ENCODE measurements at regions not wholly inside any gene's neighbourhood (a gene's known extent, or its start where the extent isn't known, plus 50 kb on each side); places are given as distances from the start of the nearest gene placed in this dataset.

DNA sequence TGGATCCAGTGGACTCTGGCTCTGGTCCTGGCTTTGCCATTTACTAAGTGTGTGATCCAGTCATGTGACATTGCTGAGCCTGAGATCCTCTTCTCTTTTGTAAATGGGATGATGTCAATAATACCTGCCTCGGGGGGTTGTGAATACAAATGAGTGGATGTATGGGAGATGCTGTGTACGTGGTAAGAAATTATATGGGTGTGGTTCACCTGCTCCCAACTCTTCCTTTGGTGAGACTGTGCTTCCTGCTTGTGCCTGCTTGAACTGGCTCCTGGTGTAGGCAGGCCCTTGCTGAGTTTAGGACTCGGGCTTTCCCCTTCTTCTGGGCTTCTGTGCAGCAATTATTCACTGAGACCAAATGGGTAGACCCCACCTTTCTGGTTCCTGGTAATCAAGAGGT, 189.5 kb upstream of the FRMD6 start:
- H2BK15ac ChIP-seq (ENCODE audit: low read length) = no peak overlapping the region
- H3K18ac ChIP-seq (ENCODE audit: low read length) = no peak overlapping the region
- no peak overlapping the region for H3K14ac ChIP-seq (ENCODE audit: low read length)
- H4K8ac ChIP-seq (ENCODE audit: low read depth, low read length) = no peak overlapping the region
- no peaks in the 10 kb centered on the region for H3K36me3 ChIP-seq (replicated peaks in 1 of 2; ENCODE audit: control insufficient read depth in 2 of 2, insufficient read depth in 2 of 2, low read length in 2 of 2)
- no peak overlapping the region for H2BK120ac ChIP-seq (ENCODE audit: low read depth, low read length)
- H3K4me2 ChIP-seq (ENCODE audit: insufficient read depth, low read length, poor library complexity, severe bottlenecking) = no peak overlapping the region
- peaks cover 0 to 2% (median 0%) of the 10 kb centered on the region in 3 experiments for H3K27me3 ChIP-seq (ENCODE audit: control insufficient read depth in 3 of 3, insufficient read depth in 3 of 3, low read depth in 1 of 3, low read length in 3 of 3)
- no peak overlapping the region for H2AK5ac ChIP-seq (ENCODE audit: low read depth, low read length)
- H3K9ac ChIP-seq (ENCODE audit: low read depth, low read length, poor library complexity) = no peak overlapping the region
- H4K91ac ChIP-seq (ENCODE audit: low read depth, low read length, poor library complexity) = no peak overlapping the region
- WGBS, 2 donors (ENCODE audit: extremely low coverage in 2 of 2, insufficient read length in 2 of 2, insufficient replicate concordance in 1 of 2) = no CpG with 5 or more reads among the region's 3 CpGs
- DNase-seq (ENCODE audit: low spot score) = no peak
- no peak overlapping the region for H2AFZ ChIP-seq (ENCODE audit: low read length)
- H3K4ac ChIP-seq (ENCODE audit: low read length) = no peak overlapping the region
- no peak overlapping the region for H3K23ac ChIP-seq (ENCODE audit: low read depth, low read length, poor library complexity)
- H3K9me3 ChIP-seq (replicated peaks in 1 of 2; ENCODE audit: control insufficient read depth in 2 of 2, insufficient read depth in 1 of 2, low read depth in 1 of 2, low read length in 2 of 2) = no peaks in the 10 kb centered on the region
- H3K79me1 ChIP-seq (ENCODE audit: low read depth, low read length) = no peaks in the 10 kb centered on the region
- H3K27ac ChIP-seq (replicated peaks; ENCODE audit: low read length) = no peak overlapping the region
- no peak overlapping the region for H2BK12ac ChIP-seq (ENCODE audit: low read length)
- no peak overlapping the region for H2BK5ac ChIP-seq (ENCODE audit: low read length)
- H3K4me3 ChIP-seq (ENCODE audit: low read length in 2 of 2) = no peak overlapping the region
- no peaks in the 10 kb centered on the region for H3K4me1 ChIP-seq (ENCODE audit: control insufficient read depth in 2 of 2, insufficient read depth in 1 of 2, low read depth in 1 of 2, low read length in 2 of 2)

DNA sequence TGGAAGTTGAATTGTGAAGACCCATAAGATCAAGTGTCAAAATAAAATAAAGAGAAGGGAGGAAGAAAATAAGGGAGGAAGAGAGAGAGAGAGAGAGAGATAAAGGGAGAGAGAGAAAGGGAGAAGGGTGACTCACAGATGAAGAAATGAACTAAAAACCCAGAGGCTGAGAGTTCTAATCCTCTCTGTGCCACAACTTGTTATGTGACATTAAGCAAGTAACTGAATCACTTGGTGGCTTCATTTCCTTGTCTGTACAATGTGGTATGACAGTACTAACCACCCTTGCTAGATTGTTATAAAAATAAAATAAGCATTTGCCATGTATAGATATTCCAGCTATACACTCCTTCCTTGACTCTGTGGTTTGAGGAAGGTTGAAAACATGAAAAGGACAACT, 189.0 kb upstream of the FRMD6 start:
- DNase-seq (ENCODE audit: low spot score) = no peak
- Histone ChIP-seq H3K18ac (ENCODE audit: low read length) (no peak overlapping the region), H2AK5ac (ENCODE audit: low read depth, low read length) (no peak overlapping the region), H3K36me3 (replicated peaks in 1 of 2; ENCODE audit: control insufficient read depth in 2 of 2, insufficient read depth in 2 of 2, low read length in 2 of 2) (no peaks in the 10 kb centered on the region), H2BK15ac (ENCODE audit: low read length) (no peak overlapping the region), H3K4ac (ENCODE audit: low read length) (no peak overlapping the region), H2BK5ac (ENCODE audit: low read length) (no peak overlapping the region), H2BK12ac (ENCODE audit: low read length) (no peak overlapping the region), H3K27me3 (ENCODE audit: control insufficient read depth in 3 of 3, insufficient read depth in 3 of 3, low read depth in 1 of 3, low read length in 3 of 3) (peaks cover 0 to 2% (median 0%) of the 10 kb centered on the region in 3 experiments), H3K14ac (ENCODE audit: low read length) (no peak overlapping the region), H3K79me1 (ENCODE audit: low read depth, low read length) (no peaks in the 10 kb centered on the region), H4K8ac (ENCODE audit: low read depth, low read length) (no peak overlapping the region), H2AFZ (ENCODE audit: low read length) (no peak overlapping the region), H3K4me3 (ENCODE audit: low read length in 2 of 2) (no peak overlapping the region), H3K4me2 (ENCODE audit: insufficient read depth, low read length, poor library complexity, severe bottlenecking) (no peak overlapping the region), H3K9ac (ENCODE audit: low read depth, low read length, poor library complexity) (no peak overlapping the region), H3K27ac (replicated peaks; ENCODE audit: low read length) (no peak overlapping the region), H3K23ac (ENCODE audit: low read depth, low read length, poor library complexity) (no peak overlapping the region), H3K4me1 (ENCODE audit: control insufficient read depth in 2 of 2, insufficient read depth in 1 of 2, low read depth in 1 of 2, low read length in 2 of 2) (no peaks in the 10 kb centered on the region), H4K91ac (ENCODE audit: low read depth, low read length, poor library complexity) (no peak overlapping the region), H2BK120ac (ENCODE audit: low read depth, low read length) (no peak overlapping the region), H3K9me3 (replicated peaks in 1 of 2; ENCODE audit: control insufficient read depth in 2 of 2, insufficient read depth in 1 of 2, low read depth in 1 of 2, low read length in 2 of 2) (no peaks in the 10 kb centered on the region)

DNA sequence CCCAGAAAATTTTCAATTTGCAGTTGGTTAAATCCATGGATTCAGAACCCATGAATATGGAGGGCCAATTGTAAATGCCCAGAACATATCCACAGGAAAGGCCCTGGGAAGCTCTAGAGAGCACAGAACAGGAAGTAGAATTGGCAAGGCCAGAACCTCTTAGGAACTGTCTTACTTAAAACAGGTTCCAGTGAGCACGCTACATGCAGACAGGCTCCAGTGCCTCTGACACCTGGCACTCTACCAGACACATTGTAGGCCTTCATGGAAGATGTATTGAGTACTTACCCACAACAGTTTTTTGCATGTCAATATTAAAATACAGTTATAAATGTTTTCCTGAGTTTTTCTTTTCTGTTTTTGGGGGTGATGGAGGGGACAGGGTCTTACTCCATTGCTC, 188.2 kb upstream of the FRMD6 start:
- H3K9ac ChIP-seq (ENCODE audit: low read depth, low read length, poor library complexity) = no peak overlapping the region
- H3K27me3 ChIP-seq (ENCODE audit: control insufficient read depth in 3 of 3, insufficient read depth in 3 of 3, low read depth in 1 of 3, low read length in 3 of 3) = peaks cover 0 to 2% (median 0%) of the 10 kb centered on the region in 3 experiments
- H2BK5ac ChIP-seq (ENCODE audit: low read length) = no peak overlapping the region
- no peak overlapping the region for H2BK120ac ChIP-seq (ENCODE audit: low read depth, low read length)
- H3K23ac ChIP-seq (ENCODE audit: low read depth, low read length, poor library complexity) = no peak overlapping the region
- no CpG with 5 or more reads among the region's 1 CpG for WGBS, 2 donors (ENCODE audit: extremely low coverage in 2 of 2, insufficient read length in 2 of 2, insufficient replicate concordance in 1 of 2)
- H4K91ac ChIP-seq (ENCODE audit: low read depth, low read length, poor library complexity) = no peak overlapping the region
- H3K79me1 ChIP-seq (ENCODE audit: low read depth, low read length) = no peaks in the 10 kb centered on the region
- no peak overlapping the region for H4K8ac ChIP-seq (ENCODE audit: low read depth, low read length)
- no peak overlapping the region for H3K4me3 ChIP-seq (ENCODE audit: low read length in 2 of 2)
- H3K4me1 ChIP-seq (ENCODE audit: control insufficient read depth in 2 of 2, insufficient read depth in 1 of 2, low read depth in 1 of 2, low read length in 2 of 2) = no peaks in the 10 kb centered on the region
- H3K4ac ChIP-seq (ENCODE audit: low read length) = no peak overlapping the region
- no peak overlapping the region for H2BK15ac ChIP-seq (ENCODE audit: low read length)
- H2AK5ac ChIP-seq (ENCODE audit: low read depth, low read length) = no peak overlapping the region
- H3K36me3 ChIP-seq (replicated peaks in 1 of 2; ENCODE audit: control insufficient read depth in 2 of 2, insufficient read depth in 2 of 2, low read length in 2 of 2) = no peaks in the 10 kb centered on the region
- no peak overlapping the region for H3K14ac ChIP-seq (ENCODE audit: low read length)
- H2BK12ac ChIP-seq (ENCODE audit: low read length) = no peak overlapping the region
- H3K9me3 ChIP-seq (replicated peaks in 1 of 2; ENCODE audit: control insufficient read depth in 2 of 2, insufficient read depth in 1 of 2, low read depth in 1 of 2, low read length in 2 of 2) = no peaks in the 10 kb centered on the region
- H3K4me2 ChIP-seq (ENCODE audit: insufficient read depth, low read length, poor library complexity, severe bottlenecking) = no peak overlapping the region
- H2AFZ ChIP-seq (ENCODE audit: low read length) = no peak overlapping the region
- no peak overlapping the region for H3K27ac ChIP-seq (replicated peaks; ENCODE audit: low read length)
- no peak overlapping the region for H3K18ac ChIP-seq (ENCODE audit: low read length)
- no peak for DNase-seq (ENCODE audit: low spot score)

DNA sequence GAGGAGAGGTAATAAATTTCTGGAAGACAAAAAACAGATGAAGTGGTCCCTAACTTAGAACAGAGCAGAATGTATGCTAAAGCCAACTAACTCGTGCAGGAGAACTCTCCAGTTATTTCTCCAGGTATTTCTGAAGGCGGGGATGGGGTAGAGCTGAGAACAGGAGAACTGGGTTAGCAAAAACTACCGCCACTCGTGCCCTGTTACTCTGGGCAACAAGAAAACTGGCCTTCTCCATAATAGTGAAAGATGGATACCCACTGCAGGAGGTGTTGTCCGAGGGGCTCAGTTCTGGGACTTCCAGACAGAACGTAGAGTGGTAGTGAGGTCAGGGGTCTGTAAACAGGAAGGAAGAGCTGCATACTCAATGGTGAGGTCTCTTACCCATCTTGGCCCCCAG, 187.3 kb upstream of the FRMD6 start:
- no peak overlapping the region for H3K9ac ChIP-seq (ENCODE audit: low read depth, low read length, poor library complexity)
- no peaks in the 10 kb centered on the region for H3K79me1 ChIP-seq (ENCODE audit: low read depth, low read length)
- no peak overlapping the region for H3K4ac ChIP-seq (ENCODE audit: low read length)
- no peak overlapping the region for H3K4me3 ChIP-seq (ENCODE audit: low read length in 2 of 2)
- H4K8ac ChIP-seq (ENCODE audit: low read depth, low read length) = no peak overlapping the region
- no peak overlapping the region for H3K27ac ChIP-seq (replicated peaks; ENCODE audit: low read length)
- WGBS, 2 donors (ENCODE audit: extremely low coverage in 2 of 2, insufficient read length in 2 of 2, insufficient replicate concordance in 1 of 2) = no CpG with 5 or more reads among the region's 6 CpGs
- H2BK12ac ChIP-seq (ENCODE audit: low read length) = no peak overlapping the region
- no peaks in the 10 kb centered on the region for H3K4me1 ChIP-seq (ENCODE audit: control insufficient read depth in 2 of 2, insufficient read depth in 1 of 2, low read depth in 1 of 2, low read length in 2 of 2)
- H3K23ac ChIP-seq (ENCODE audit: low read depth, low read length, poor library complexity) = no peak overlapping the region
- DNase-seq (ENCODE audit: low spot score) = no peak
- no peak overlapping the region for H2BK120ac ChIP-seq (ENCODE audit: low read depth, low read length)
- H3K27me3 ChIP-seq (ENCODE audit: control insufficient read depth in 3 of 3, insufficient read depth in 3 of 3, low read depth in 1 of 3, low read length in 3 of 3) = peaks cover 0 to 2% (median 0%) of the 10 kb centered on the region in 3 experiments
- H3K4me2 ChIP-seq (ENCODE audit: insufficient read depth, low read length, poor library complexity, severe bottlenecking) = no peak overlapping the region
- no peak overlapping the region for H3K14ac ChIP-seq (ENCODE audit: low read length)
- no peak overlapping the region for H2BK5ac ChIP-seq (ENCODE audit: low read length)
- no peak overlapping the region for H4K91ac ChIP-seq (ENCODE audit: low read depth, low read length, poor library complexity)
- H2AK5ac ChIP-seq (ENCODE audit: low read depth, low read length) = no peak overlapping the region
- H3K36me3 ChIP-seq (replicated peaks in 1 of 2; ENCODE audit: control insufficient read depth in 2 of 2, insufficient read depth in 2 of 2, low read length in 2 of 2) = no peaks in the 10 kb centered on the region
- H3K9me3 ChIP-seq (replicated peaks in 1 of 2; ENCODE audit: control insufficient read depth in 2 of 2, insufficient read depth in 1 of 2, low read depth in 1 of 2, low read length in 2 of 2) = no peaks in the 10 kb centered on the region
- H3K18ac ChIP-seq (ENCODE audit: low read length) = no peak overlapping the region
- no peak overlapping the region for H2BK15ac ChIP-seq (ENCODE audit: low read length)
- no peak overlapping the region for H2AFZ ChIP-seq (ENCODE audit: low read length)

All from neuronal stem cell (in vitro differentiated cells).